Endothelial cell of umbilical vein (primary cell): ENCODE measurements at regions not wholly inside any gene's neighbourhood (a gene's known extent, or its start where the extent isn't known, plus 50 kb on each side); places are given as distances from the start of the nearest gene placed in this dataset.

Experiments
- CTCF ChIP-seq, 2 donors: IDR thresholded peaks; 1 replicate in 1 of 2; 2 replicates in 1 of 2; pipeline ENCODE4 v1.5.1; 2011; ENCODE audit warnings: low read length in 2 of 2, mild to moderate bottlenecking in 2 of 2, moderate library complexity in 2 of 2, control low read depth in 1 of 2, inconsistent platforms in 1 of 2, low read depth in 1 of 2; ENCODE audit not compliant: insufficient read depth in 1 of 2; ENCODE audit errors: extremely low read depth in 1 of 2
- POLR2A ChIP-seq: IDR thresholded peaks from 2 replicates; pipeline ENCODE4 v1.6.1; 2012; ENCODE audit warnings: low read depth, mild to moderate bottlenecking, control low read depth, low read length

GRCh38 chr15:99508311-99508645 is 57.5 kb upstream of the MEF2A start:
- TF ChIP-seq CTCF (IDR thresholded peaks at IDR 0.05; ENCODE audit: extremely low read depth in 1 of 2, insufficient read depth in 1 of 2, low read depth in 1 of 2, low read length in 2 of 2) (no peak), POLR2A (no peak)
